Adrenal gland (tissue), 5 donors: ENCODE measurements at regions not wholly inside any gene's neighbourhood (a gene's known extent, or its start where the extent isn't known, plus 50 kb on each side); places are given as distances from the start of the nearest gene placed in this dataset.

ENCODE experiments used
- CTCF ChIP-seq, 6 experiments: fragments of 450-650 bp in 4 of 6; fragments of 200-600 bp in 2 of 6; sonication (generic) in 1 of 6; IDR thresholded peaks; 1 replicate in 5 of 6; 2 replicates in 1 of 6; pipeline versions ENCODE4 v1.5.1 to v1.8.0; 2016 to 2021; ENCODE audit warnings: antibody characterized with exemption in 6 of 6, mild to moderate bottlenecking in 2 of 6, moderate library complexity in 1 of 6
- POLR2A ChIP-seq, 2 donors: fragments of 450-650 bp; IDR thresholded peaks; one replicate each; pipeline ENCODE4 v1.6.1; 2017; ENCODE audit warnings: antibody characterized with exemption in 2 of 2, mild to moderate bottlenecking in 2 of 2, moderate library complexity in 1 of 2
- donor health status: DM: no; HTN: no; CAD: no.

- no peak for TF ChIP-seq CTCF (IDR thresholded peaks at IDR 0.05)
- no peak for TF ChIP-seq POLR2A (IDR thresholded peaks at IDR 0.05)
These were observed 577.2 kb upstream of the PCDH15 start for GRCh38 chr10:55378196-55378595.
